ENCODE measurements at regions not wholly inside any gene's neighbourhood (a gene's known extent, or its start where the extent isn't known, plus 50 kb on each side); places are given as distances from the start of the nearest gene placed in this dataset.

DNA sequence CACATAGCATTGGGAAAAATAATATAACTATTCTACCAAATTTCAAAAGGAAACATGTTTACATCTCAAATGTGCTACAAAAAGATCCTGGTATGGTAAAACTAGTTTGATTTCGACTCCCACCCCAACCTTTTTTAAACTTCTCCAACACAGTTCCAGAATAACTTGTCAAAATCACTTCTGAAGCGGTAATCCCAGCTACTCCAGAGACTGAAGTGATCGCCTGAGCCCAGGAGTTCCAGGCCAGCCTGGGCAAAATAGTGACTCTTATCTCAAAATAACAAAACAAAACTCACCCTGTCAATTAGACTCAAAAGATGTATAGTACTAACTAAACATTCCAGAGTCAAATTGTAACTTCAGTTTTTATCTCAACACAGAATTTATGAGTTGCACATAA is 71.3 kb upstream of the RNF38 start:
- TF ChIP-seq, protein P1, sequence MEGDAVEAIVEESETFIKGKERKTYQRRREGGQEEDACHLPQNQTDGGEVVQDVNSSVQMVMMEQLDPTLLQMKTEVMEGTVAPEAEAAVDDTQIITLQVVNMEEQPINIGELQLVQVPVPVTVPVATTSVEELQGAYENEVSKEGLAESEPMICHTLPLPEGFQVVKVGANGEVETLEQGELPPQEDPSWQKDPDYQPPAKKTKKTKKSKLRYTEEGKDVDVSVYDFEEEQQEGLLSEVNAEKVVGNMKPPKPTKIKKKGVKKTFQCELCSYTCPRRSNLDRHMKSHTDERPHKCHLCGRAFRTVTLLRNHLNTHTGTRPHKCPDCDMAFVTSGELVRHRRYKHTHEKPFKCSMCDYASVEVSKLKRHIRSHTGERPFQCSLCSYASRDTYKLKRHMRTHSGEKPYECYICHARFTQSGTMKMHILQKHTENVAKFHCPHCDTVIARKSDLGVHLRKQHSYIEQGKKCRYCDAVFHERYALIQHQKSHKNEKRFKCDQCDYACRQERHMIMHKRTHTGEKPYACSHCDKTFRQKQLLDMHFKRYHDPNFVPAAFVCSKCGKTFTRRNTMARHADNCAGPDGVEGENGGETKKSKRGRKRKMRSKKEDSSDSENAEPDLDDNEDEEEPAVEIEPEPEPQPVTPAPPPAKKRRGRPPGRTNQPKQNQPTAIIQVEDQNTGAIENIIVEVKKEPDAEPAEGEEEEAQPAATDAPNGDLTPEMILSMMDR (IDR thresholded peaks at IDR 0.05; ENCODE audit: low read length): no peak
- no peak for TF ChIP-seq EZH2 (IDR thresholded peaks at IDR 0.05; ENCODE audit: borderline replicate concordance, low read length)
